ENCODE measurements at regions not wholly inside any gene's neighbourhood (a gene's known extent, or its start where the extent isn't known, plus 50 kb on each side); places are given as distances from the start of the nearest gene placed in this dataset.

DNA sequence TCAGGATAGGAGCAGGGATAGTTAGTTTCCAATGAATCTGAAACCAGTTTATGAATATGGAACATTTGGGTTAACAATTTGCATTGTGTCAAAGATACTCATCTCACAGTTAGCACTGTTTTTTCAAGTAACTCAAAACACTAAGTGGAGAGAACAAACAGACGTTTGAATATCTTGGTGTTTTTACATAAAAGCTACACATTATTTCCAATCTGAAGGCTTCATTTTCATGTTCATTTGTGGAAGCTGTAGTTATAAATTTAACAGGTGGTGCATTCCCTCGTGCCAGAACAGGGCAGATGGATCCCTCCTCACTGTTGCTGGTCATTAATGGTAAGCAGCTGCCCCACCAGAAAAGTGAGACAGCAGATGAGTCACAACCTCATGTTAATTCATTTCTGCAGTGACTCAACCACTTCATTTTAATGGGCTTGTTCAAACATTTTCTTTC, 286.9 kb downstream of the TMX3 start:
- no peak overlapping the region for H3K27ac Mint-ChIP-seq
- no peaks in the 10 kb centered on the region for H3K36me3 Mint-ChIP-seq
- no peak overlapping the region for H3K4me3 Mint-ChIP-seq
- no peaks in the 10 kb centered on the region for H3K9me3 Mint-ChIP-seq (ENCODE audit: low read depth)
- H3K4me1 Mint-ChIP-seq: no peaks in the 10 kb centered on the region
- CTCF ChIA-PET: no interaction called here
- no peaks in the 10 kb centered on the region for H3K27me3 Mint-ChIP-seq
- no peak for ATAC-seq
- DNase-seq: no peak

DNA sequence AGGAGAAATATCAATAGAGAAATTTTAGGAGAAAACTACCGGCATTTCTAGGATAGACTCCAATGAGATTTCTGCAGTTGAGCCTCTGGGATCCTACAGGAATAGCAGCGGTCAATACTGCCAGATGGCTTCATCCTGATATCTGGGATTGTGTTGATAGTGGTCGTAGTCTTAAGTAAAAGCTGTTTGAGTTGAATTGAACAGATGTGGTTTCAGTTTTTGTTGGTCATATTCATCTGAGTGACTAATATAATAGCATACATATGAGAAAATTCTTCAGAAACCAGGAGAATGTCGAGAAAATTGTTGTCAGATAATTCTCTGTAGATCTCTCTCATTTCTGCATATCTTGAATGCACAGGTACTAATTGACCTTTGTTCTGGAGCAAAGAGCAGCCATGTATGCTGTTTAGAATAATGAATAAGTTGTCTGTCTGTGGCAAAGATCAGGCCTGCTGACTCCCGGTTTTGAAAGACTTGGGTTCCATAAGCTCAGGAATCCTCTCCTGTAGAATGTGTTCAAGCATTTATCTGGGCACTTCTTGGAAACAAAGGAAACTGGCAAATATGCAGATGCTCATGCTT, 288.1 kb downstream of the TMX3 start:
- ATAC-seq (no peak), DNase-seq (no peak)
- H3K36me3 Mint-ChIP-seq: no peaks in the 10 kb centered on the region
- peaks cover 3% of the 10 kb centered on the region for H3K9me3 Mint-ChIP-seq (ENCODE audit: low read depth)
- CTCF ChIA-PET: no interaction called here
- H3K4me1 Mint-ChIP-seq: no peaks in the 10 kb centered on the region
- H3K27me3 Mint-ChIP-seq: no peaks in the 10 kb centered on the region
- no peak overlapping the region for H3K27ac Mint-ChIP-seq
- no peak overlapping the region for H3K4me3 Mint-ChIP-seq

DNA sequence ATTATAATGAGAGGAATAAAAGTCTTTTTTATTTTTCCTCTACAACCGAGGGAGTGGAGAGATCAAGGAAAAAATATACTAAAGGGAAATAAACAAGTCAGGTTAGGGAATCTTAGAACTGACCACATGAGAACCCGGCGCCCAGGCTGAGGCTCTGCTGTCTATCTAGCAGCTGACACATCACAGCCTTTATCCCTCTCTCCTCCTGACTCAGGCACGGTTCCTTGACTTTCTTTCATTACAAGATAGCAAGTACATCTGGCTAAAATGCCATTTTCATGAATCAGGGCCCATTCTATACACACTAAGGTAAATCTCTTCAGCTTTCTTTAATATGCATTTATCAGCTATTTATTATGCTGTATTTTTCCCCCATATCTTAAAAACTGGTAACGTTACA, 296.0 kb downstream of the TMX3 start:
- Mint-ChIP-seq H3K4me3 (no peak overlapping the region), H3K27ac (no peak overlapping the region), H3K27me3 (no peaks in the 10 kb centered on the region), H3K36me3 (no peaks in the 10 kb centered on the region), H3K9me3 (ENCODE audit: low read depth) (peaks cover 3% of the 10 kb centered on the region), H3K4me1 (no peaks in the 10 kb centered on the region)
- DNase-seq: no peak
- CTCF ChIA-PET: no interaction called here
- no peak for ATAC-seq

DNA sequence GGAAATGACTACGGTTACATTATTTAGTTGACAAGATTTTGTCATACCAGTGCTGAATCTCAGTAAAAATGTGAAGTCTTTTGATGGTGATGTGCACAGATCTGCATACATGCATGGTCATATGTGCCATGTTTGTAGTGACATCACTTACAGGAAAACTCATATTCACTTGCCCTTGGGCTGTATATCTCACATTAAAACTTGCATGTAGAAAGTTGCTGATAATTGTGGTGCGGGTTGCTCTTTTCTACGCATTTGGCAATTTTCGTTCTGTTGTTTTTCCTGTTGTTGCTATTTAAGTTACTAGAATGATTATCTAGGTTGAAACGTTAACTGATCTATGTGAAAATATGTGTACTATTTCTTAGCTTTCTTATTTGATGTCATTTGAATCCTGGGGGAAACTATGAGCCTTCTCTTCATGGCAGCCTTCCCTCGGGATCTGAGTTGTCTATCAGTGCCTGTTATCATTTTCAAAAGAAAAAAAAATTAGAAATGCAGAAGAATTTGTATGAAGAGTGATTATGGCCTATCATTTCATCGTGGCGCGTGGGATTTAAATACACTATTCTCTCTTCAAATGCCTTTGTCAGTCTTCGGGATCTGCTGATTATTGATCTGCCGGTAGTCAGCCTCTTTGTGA, 296.6 kb downstream of the TMX3 start:
- H3K27ac Mint-ChIP-seq: no peak overlapping the region
- ATAC-seq (no peak), DNase-seq (no peak)
- H3K36me3 Mint-ChIP-seq: no peaks in the 10 kb centered on the region
- H3K27me3 Mint-ChIP-seq: no peaks in the 10 kb centered on the region
- peaks cover 3% of the 10 kb centered on the region for H3K9me3 Mint-ChIP-seq (ENCODE audit: low read depth)
- no peak overlapping the region for H3K4me3 Mint-ChIP-seq
- CTCF ChIA-PET: no interaction called here
- no peaks in the 10 kb centered on the region for H3K4me1 Mint-ChIP-seq

- ATAC-seq: no peak
- H3K27ac Mint-ChIP-seq: no peak overlapping the region
Measured at GRCh38 chr18:68417826-68418225, 297.1 kb downstream of the TMX3 start.

DNA sequence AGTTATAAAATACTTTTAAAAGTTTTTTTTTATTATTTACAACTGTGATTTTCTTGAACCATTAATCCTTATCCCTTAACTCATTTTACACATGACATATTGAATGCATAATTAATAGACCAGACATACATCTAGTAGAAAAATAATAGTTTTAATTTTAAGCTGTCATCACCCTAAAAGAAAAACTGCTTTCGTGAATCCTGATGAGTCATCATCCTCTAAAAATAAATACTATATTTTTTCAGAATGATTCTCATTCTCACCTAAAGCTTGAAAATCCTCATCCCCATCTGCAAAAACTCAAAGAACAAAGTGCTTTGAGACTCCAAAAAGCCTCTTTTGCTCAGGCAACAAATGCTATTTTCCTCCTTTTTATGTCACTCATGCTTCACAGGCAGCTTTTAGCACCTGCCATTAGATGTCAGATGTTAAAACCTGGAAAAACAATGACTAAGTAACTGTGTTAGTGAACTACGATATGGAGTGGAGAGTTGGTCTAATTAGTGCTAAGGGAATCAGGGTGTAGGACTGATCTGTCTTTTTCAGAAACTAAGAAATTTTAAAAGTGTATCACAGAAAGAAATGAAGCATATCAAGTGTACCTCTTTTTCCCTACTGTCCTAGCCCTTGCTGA, 297.6 kb downstream of the TMX3 start:
- Mint-ChIP-seq H3K36me3 (no peaks in the 10 kb centered on the region), H3K9me3 (ENCODE audit: low read depth) (no peaks in the 10 kb centered on the region), H3K4me1 (no peaks in the 10 kb centered on the region), H3K4me3 (no peak overlapping the region), H3K27ac (no peak overlapping the region), H3K27me3 (no peaks in the 10 kb centered on the region)
- DNase-seq: no peak
- CTCF ChIA-PET: no interaction called here
- no peak for ATAC-seq

More at GRCh38 chr18:68417826-68418225, 297.1 kb downstream of the TMX3 start:
- no peaks in the 10 kb centered on the region for H3K36me3 Mint-ChIP-seq
- no peak overlapping the region for H3K4me3 Mint-ChIP-seq
- CTCF ChIA-PET: no interaction called here
- peaks cover 2% of the 10 kb centered on the region for H3K9me3 Mint-ChIP-seq (ENCODE audit: low read depth)
- no peaks in the 10 kb centered on the region for H3K4me1 Mint-ChIP-seq
- no peaks in the 10 kb centered on the region for H3K27me3 Mint-ChIP-seq
- no peak for DNase-seq

- no peaks in the 10 kb centered on the region for H3K9me3 Mint-ChIP-seq (ENCODE audit: low read depth)
- ATAC-seq (no peak), DNase-seq (no peak)
- H3K27ac Mint-ChIP-seq: no peak overlapping the region
- no peak overlapping the region for H3K4me3 Mint-ChIP-seq
- CTCF ChIA-PET: no interaction called here
- no peaks in the 10 kb centered on the region for H3K4me1 Mint-ChIP-seq
- H3K27me3 Mint-ChIP-seq: no peaks in the 10 kb centered on the region
- no peaks in the 10 kb centered on the region for H3K36me3 Mint-ChIP-seq
Measured at GRCh38 chr18:68414407-68414806, 300.5 kb downstream of the TMX3 start.

DNA sequence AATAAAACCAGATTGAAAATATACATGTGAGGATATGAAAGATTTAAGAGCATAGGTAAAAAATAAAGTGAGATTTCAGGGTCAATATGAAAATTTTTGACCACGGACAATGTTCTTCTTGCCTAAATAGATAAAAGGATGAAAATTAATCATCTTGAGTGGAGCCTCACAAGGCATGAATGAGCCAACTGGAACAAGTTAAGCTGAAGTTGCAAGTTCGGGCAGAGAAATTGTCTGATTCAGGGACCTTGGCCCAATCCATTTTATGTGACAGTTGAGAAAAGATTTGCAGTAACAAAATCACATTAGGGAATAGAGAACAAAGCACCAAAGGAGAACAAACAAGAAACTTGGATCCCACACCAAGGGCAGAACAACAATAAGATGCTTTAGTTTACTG, 305.3 kb downstream of the TMX3 start:
- Mint-ChIP-seq H3K4me3 (no peak overlapping the region), H3K4me1 (no peaks in the 10 kb centered on the region), H3K9me3 (ENCODE audit: low read depth) (no peaks in the 10 kb centered on the region), H3K36me3 (no peaks in the 10 kb centered on the region), H3K27me3 (no peaks in the 10 kb centered on the region), H3K27ac (no peak overlapping the region)
- CTCF ChIA-PET: no interaction called here
- ATAC-seq (no peak), DNase-seq (no peak)

- no peak for ATAC-seq
- no peak overlapping the region for H3K27ac Mint-ChIP-seq
- H3K27me3 Mint-ChIP-seq: no peaks in the 10 kb centered on the region
- H3K4me1 Mint-ChIP-seq: no peaks in the 10 kb centered on the region
- no peaks in the 10 kb centered on the region for H3K36me3 Mint-ChIP-seq
- CTCF ChIA-PET: no interaction called here
- H3K9me3 Mint-ChIP-seq (ENCODE audit: low read depth): no peaks in the 10 kb centered on the region
- no peak overlapping the region for H3K4me3 Mint-ChIP-seq
- no peak for DNase-seq
Measured at GRCh38 chr18:68406761-68407160, 308.1 kb downstream of the TMX3 start.

DNA sequence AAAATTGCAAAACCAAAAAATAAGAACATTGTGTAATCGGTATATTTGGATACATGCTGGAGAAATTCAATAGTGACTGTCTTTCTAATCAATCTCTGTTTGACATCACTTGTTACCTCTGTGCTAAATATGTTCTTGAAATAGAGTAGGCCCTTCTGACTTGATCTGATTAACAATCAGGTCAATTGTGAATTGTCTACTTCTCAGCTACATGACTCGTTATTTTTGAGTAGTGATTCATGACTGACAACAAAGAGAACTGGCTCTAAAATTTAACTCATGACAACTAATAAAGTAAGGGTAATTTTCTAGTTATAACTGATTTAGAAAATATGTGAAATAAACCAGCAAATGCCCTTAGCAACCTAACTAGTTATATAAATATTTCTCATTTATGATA, 312.1 kb downstream of the TMX3 start:
- H3K27me3 Mint-ChIP-seq: no peaks in the 10 kb centered on the region
- no peak for ATAC-seq
- DNase-seq: no peak
- no peaks in the 10 kb centered on the region for H3K4me1 Mint-ChIP-seq
- H3K27ac Mint-ChIP-seq: no peak overlapping the region
- CTCF ChIA-PET: no interaction called here
- H3K36me3 Mint-ChIP-seq: no peaks in the 10 kb centered on the region
- H3K4me3 Mint-ChIP-seq: no peak overlapping the region
- H3K9me3 Mint-ChIP-seq (ENCODE audit: low read depth): no peaks in the 10 kb centered on the region

GRCh38 chr18:68400889-68401288, 314.0 kb downstream of the TMX3 start:
- ATAC-seq (no peak), DNase-seq (no peak)
- no peak overlapping the region for H3K4me3 Mint-ChIP-seq
- no peaks in the 10 kb centered on the region for H3K9me3 Mint-ChIP-seq (ENCODE audit: low read depth)
- no peaks in the 10 kb centered on the region for H3K4me1 Mint-ChIP-seq
- H3K27me3 Mint-ChIP-seq: no peaks in the 10 kb centered on the region
- H3K27ac Mint-ChIP-seq: no peak overlapping the region
- CTCF ChIA-PET: no interaction called here
- no peaks in the 10 kb centered on the region for H3K36me3 Mint-ChIP-seq

DNA sequence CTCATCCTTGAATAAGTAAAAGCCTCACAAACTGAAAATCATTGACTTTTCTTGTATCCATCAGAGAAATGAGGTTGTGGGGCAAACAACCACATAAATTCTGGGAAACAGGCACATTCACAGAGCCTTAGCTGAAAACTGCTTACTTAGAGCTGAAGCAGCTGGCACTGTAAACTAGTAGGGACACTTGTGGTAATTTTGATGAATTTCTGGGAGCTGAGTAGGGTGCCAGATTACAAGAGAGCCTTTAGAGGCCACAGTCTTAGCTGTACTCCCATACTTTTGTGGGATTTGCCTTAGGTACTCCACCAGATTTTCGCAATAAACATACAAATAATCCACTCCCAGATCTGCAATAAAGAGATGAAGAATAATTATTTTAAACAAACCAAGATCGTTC, 315.2 kb downstream of the TMX3 start:
- no peaks in the 10 kb centered on the region for H3K36me3 Mint-ChIP-seq
- DNase-seq (no peak), ATAC-seq (no peak)
- no peak overlapping the region for H3K27ac Mint-ChIP-seq
- H3K9me3 Mint-ChIP-seq (ENCODE audit: low read depth): no peaks in the 10 kb centered on the region
- H3K4me1 Mint-ChIP-seq: no peaks in the 10 kb centered on the region
- no peaks in the 10 kb centered on the region for H3K27me3 Mint-ChIP-seq
- H3K4me3 Mint-ChIP-seq: no peak overlapping the region
- CTCF ChIA-PET: no interaction called here

DNA sequence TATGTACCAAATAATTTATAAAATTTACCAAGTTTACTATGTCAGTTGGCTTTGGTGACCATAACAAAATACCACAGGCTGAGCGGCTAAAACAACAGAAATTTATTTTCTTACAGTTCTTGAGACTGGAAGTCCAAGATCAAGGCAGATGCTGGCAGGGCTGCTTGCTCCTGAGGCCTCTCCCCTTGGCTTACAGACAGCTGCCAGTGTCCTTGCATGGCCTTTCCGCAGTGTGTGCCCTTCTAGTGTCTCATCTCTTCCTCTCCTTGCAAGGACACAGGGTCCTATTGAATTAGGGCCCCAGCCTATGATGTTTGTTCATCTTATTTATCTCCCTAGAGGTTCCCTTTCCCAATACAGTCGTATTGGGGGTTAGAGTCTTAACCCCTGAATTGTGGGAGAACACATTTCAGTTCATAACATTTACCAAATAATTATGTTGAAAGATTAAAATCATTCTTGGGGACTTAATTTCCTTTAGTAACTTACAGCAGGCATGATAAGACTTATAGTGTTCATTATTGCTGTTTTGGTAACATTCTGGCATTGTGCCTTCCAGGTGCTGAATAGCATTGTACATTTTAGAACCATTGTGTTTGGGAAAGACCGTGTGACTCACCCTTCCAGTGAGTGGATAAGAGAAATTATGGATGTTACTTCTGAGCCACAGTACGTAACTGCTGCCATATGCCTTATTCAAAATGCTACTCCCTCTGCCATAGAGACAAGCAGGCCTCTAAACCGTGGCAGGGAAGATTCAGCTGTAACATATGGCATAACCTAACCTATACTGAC, 317.5 kb downstream of the TMX3 start:
- ATAC-seq: no peak
- H3K4me1 Mint-ChIP-seq: no peaks in the 10 kb centered on the region
- no peaks in the 10 kb centered on the region for H3K36me3 Mint-ChIP-seq
- H3K4me3 Mint-ChIP-seq: no peak overlapping the region
- DNase-seq: no peak
- no peaks in the 10 kb centered on the region for H3K9me3 Mint-ChIP-seq (ENCODE audit: low read depth)
- CTCF ChIA-PET: no interaction called here
- H3K27ac Mint-ChIP-seq: no peak overlapping the region
- H3K27me3 Mint-ChIP-seq: no peaks in the 10 kb centered on the region

DNA sequence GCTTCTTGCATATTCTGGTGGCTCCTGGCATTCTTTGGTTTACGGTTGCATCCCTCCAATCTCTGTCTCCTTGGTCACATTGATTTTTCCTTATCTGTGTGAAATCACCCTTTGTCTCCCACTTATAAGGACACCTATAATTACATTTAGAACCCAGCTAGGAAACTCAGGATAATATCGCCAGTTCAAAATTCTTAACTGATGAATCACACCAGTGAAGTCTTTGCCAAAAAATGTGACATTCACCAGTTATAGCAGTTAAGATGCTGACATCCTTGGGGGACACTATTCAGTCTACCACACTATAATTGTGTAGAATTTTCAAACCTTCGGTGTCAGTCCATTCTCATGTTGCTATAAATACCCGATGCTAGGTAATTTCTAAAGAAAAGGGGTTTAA, 320.2 kb downstream of the TMX3 start:
- Mint-ChIP-seq H3K36me3 (no peaks in the 10 kb centered on the region), H3K27me3 (no peaks in the 10 kb centered on the region), H3K4me3 (no peak overlapping the region), H3K4me1 (no peaks in the 10 kb centered on the region), H3K9me3 (ENCODE audit: low read depth) (no peaks in the 10 kb centered on the region), H3K27ac (no peak overlapping the region)
- CTCF ChIA-PET: no interaction called here
- DNase-seq (no peak), ATAC-seq (no peak)

Measured in activated CD8-positive, alpha-beta memory T cell treated with anti-CD3 and anti-CD28 coated beads, Interleukin-2, amount 10 ng/mL, durations not matched to agents 7 days and 5 days (primary cell).